Chondrocyte (in vitro differentiated cells): ENCODE measurements at regions not wholly inside any gene's neighbourhood (a gene's known extent, or its start where the extent isn't known, plus 50 kb on each side); places are given as distances from the start of the nearest gene placed in this dataset.
"Not testable (repeated sequence)": the region's sequence is repeated elsewhere in the genome, so short reads cannot be mapped to it uniquely, and the experiment has no call there.

Experiments
- DNase-seq: peaks from one replicate; pipeline ENCODE4 v3.0.0; 2021; ENCODE audit warnings: mixed read lengths, low spot score
- H3K27ac Mint-ChIP-seq: one replicate; pipeline ENCODE4 v1.8.0; 2021; ENCODE audit warnings: mild to moderate bottlenecking, moderate library complexity, mixed read lengths; ENCODE audit not compliant: unreplicated experiment
- H3K27me3 Mint-ChIP-seq: 2 replicates; pipeline ENCODE4 v1.8.0; 2021; ENCODE audit warnings: low read depth, mixed read lengths
- H3K36me3 Mint-ChIP-seq: 2 replicates; pipeline ENCODE4 v1.8.0; 2021; ENCODE audit warnings: low read depth, mixed read lengths
- H3K4me1 Mint-ChIP-seq: 2 replicates; pipeline ENCODE4 v1.8.0; 2021; ENCODE audit warnings: low read depth, mild to moderate bottlenecking, mixed read lengths
- H3K4me3 Mint-ChIP-seq: one replicate; pipeline ENCODE4 v1.8.0; 2021; ENCODE audit warnings: mild to moderate bottlenecking, moderate library complexity, mixed read lengths; ENCODE audit not compliant: unreplicated experiment
- H3K9me3 Mint-ChIP-seq: 2 replicates; pipeline ENCODE4 v1.8.0; 2021; ENCODE audit warnings: low read depth, mixed read lengths
- CTCF ChIP-seq: fragments of 200-600 bp; sonication (generic); IDR thresholded peaks from 2 replicates; pipeline ENCODE4 v1.5.0; 2021; ENCODE audit warnings: antibody characterized with exemption, mild to moderate bottlenecking, moderate library complexity

DNA sequence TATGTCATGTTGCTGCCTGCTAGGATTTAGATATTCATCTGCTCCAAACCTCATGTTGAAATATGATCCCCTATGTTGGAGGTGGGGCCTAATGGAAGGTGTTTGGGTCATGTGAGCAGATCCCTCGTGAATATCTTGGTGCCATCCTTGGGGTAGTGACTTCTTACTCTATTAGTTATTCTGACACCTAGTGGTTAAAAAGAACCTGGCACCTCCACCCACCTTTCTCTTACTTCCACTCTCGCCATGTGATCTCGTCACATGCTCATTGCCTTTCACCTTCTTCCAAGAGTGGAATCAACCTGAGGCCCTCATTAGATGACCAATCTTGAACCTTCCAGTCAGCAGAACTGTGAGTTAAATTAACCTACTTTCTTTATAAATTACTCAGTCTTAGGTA, 549.4 kb upstream of the SYNCRIP start:
- TF ChIP-seq CTCF = peak; percentile 65
- DNase-seq = no peak
- Mint-ChIP-seq H3K36me3 (no peaks in the 10 kb centered on the region), H3K27me3 (peaks cover 6% of the 10 kb centered on the region), H3K9me3 (no peaks in the 10 kb centered on the region), H3K27ac (no peak overlapping the region), H3K4me3 (no peak overlapping the region), H3K4me1 (no peaks in the 10 kb centered on the region)

GRCh38 chr6:86175149-86175548, 532.5 kb upstream of the SYNCRIP start:
- not testable (repeated sequence) for H3K27ac Mint-ChIP-seq, H3K9me3 Mint-ChIP-seq, H3K36me3 Mint-ChIP-seq, DNase-seq, H3K4me3 Mint-ChIP-seq, H3K27me3 Mint-ChIP-seq, H3K4me1 Mint-ChIP-seq
- TF ChIP-seq CTCF = peak; percentile 59

DNA sequence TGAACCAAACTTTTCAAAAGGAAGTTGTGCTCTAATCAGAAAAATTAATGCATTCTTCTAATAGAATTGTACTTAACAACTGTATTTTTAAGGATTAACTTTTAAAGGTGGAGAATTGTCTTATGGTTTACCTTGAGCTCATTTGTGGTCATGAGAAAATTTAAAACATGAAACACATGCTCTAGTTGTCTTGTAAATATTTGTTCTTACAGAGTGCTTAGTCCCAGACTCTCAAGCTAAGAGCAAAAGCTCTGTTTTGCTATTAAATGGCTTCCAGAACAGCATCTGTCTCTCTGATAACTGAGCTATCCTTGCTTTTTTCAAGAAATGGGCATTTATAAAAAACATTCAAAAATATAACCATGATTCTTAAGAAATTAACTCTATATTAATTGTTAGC, 512.2 kb upstream of the SYNCRIP start:
- Mint-ChIP-seq H3K27me3 (no peaks in the 10 kb centered on the region), H3K9me3 (no peaks in the 10 kb centered on the region), H3K27ac (no peak overlapping the region), H3K36me3 (no peaks in the 10 kb centered on the region), H3K4me1 (no peaks in the 10 kb centered on the region), H3K4me3 (no peak overlapping the region)
- no peak for TF ChIP-seq CTCF
- no peak for DNase-seq

GRCh38 chr6:86153521-86153920, 510.8 kb upstream of the SYNCRIP start:
- no peak overlapping the region for H3K4me3 Mint-ChIP-seq
- no peaks in the 10 kb centered on the region for H3K36me3 Mint-ChIP-seq
- no peak for TF ChIP-seq CTCF
- H3K27me3 Mint-ChIP-seq = no peaks in the 10 kb centered on the region
- no peaks in the 10 kb centered on the region for H3K4me1 Mint-ChIP-seq
- H3K27ac Mint-ChIP-seq = no peak overlapping the region
- no peaks in the 10 kb centered on the region for H3K9me3 Mint-ChIP-seq
- DNase-seq = no peak

GRCh38 chr6:86152546-86152945, 509.9 kb upstream of the SYNCRIP start:
- H3K27me3 Mint-ChIP-seq = no peaks in the 10 kb centered on the region

More at GRCh38 chr6:86152546-86152945, 509.9 kb upstream of the SYNCRIP start:
- no peak for DNase-seq
- Mint-ChIP-seq H3K27ac (no peak overlapping the region), H3K4me3 (no peak overlapping the region), H3K36me3 (no peaks in the 10 kb centered on the region), H3K9me3 (no peaks in the 10 kb centered on the region), H3K4me1 (no peaks in the 10 kb centered on the region)
- no peak for TF ChIP-seq CTCF
